ENCODE measurements at regions not wholly inside any gene's neighbourhood (a gene's known extent, or its start where the extent isn't known, plus 50 kb on each side); places are given as distances from the start of the nearest gene placed in this dataset.
"Not testable (repeated sequence)": the region's sequence is repeated elsewhere in the genome, so short reads cannot be mapped to it uniquely, and the experiment has no call there.

GRCh38 chr2:39975476-39976020, 196.5 kb upstream of the THUMPD2 start:
- TF ChIP-seq MYC (IDR thresholded peaks at IDR 0.05; ENCODE audit: low read depth, low read length) (no peak), MAX (IDR thresholded peaks at IDR 0.05; ENCODE audit: low read depth, low read length) (no peak), POLR2A (IDR thresholded peaks at IDR 0.05; ENCODE audit: extremely low read depth, insufficient read length) (no peak), CTCF (IDR thresholded peaks at IDR 0.05; ENCODE audit: low read depth, low read length) (no peak)
- H3K4me3 ChIP-seq (ENCODE audit: low read depth, low read length): no peak overlapping the region
- no peak for DNase-seq (ENCODE audit: low read depth)

- no peak overlapping the region for H3K4me3 ChIP-seq (ENCODE audit: low read depth, low read length)
- no peak for DNase-seq (ENCODE audit: low read depth)
- TF ChIP-seq CTCF (IDR thresholded peaks at IDR 0.05; ENCODE audit: low read depth, low read length) (no peak), POLR2A (IDR thresholded peaks at IDR 0.05; ENCODE audit: extremely low read depth, insufficient read length) (no peak), MAX (IDR thresholded peaks at IDR 0.05; ENCODE audit: low read depth, low read length) (no peak), MYC (IDR thresholded peaks at IDR 0.05; ENCODE audit: low read depth, low read length) (no peak)
Measured at GRCh38 chr2:39968037-39968436, 189.0 kb upstream of the THUMPD2 start.

- not testable (repeated sequence) for H3K4me3 ChIP-seq (ENCODE audit: low read depth, low read length); DNase-seq (ENCODE audit: low read depth)
Measured at GRCh38 chr2:39960681-39961080, 181.6 kb upstream of the THUMPD2 start.

- H3K4me3 ChIP-seq (ENCODE audit: low read depth, low read length): no peak overlapping the region
- no peak for DNase-seq (ENCODE audit: low read depth)
- TF ChIP-seq MYC (IDR thresholded peaks at IDR 0.05; ENCODE audit: low read depth, low read length) (no peak), MAX (IDR thresholded peaks at IDR 0.05; ENCODE audit: low read depth, low read length) (no peak), POLR2A (IDR thresholded peaks at IDR 0.05; ENCODE audit: extremely low read depth, insufficient read length) (no peak), CTCF (IDR thresholded peaks at IDR 0.05; ENCODE audit: low read depth, low read length) (no peak)
Measured at GRCh38 chr2:39954346-39954745, 175.3 kb upstream of the THUMPD2 start.

GRCh38 chr2:39949131-39949530, 170.1 kb upstream of the THUMPD2 start:
- no peak for TF ChIP-seq CTCF (IDR thresholded peaks at IDR 0.05; ENCODE audit: low read depth, low read length)
- TF ChIP-seq MAX (IDR thresholded peaks at IDR 0.05; ENCODE audit: low read depth, low read length): no peak
- TF ChIP-seq POLR2A (IDR thresholded peaks at IDR 0.05; ENCODE audit: extremely low read depth, insufficient read length): no peak
- no peak for TF ChIP-seq MYC (IDR thresholded peaks at IDR 0.05; ENCODE audit: low read depth, low read length)
- H3K4me3 ChIP-seq (ENCODE audit: low read depth, low read length): no peak overlapping the region
- no peak for DNase-seq (ENCODE audit: low read depth)

- TF ChIP-seq MYC (IDR thresholded peaks at IDR 0.05; ENCODE audit: low read depth, low read length) (no peak), POLR2A (IDR thresholded peaks at IDR 0.05; ENCODE audit: extremely low read depth, insufficient read length) (no peak), MAX (IDR thresholded peaks at IDR 0.05; ENCODE audit: low read depth, low read length) (no peak), CTCF (IDR thresholded peaks at IDR 0.05; ENCODE audit: low read depth, low read length) (no peak)
Measured at GRCh38 chr2:39948016-39948719, 169.1 kb upstream of the THUMPD2 start.

More at GRCh38 chr2:39948016-39948719, 169.1 kb upstream of the THUMPD2 start:
- no peak overlapping the region for H3K4me3 ChIP-seq (ENCODE audit: low read depth, low read length)
- DNase-seq (ENCODE audit: low read depth): no peak

Measured in NB4 (cell line).